Stimulated activated naive CD8-positive, alpha-beta T cell treated with anti-CD3 and anti-CD28 coated beads, Interleukin-15, Interleukin-2, amounts not matched to agents 100 U/mL and 50 U/mL, for 24 hours (primary cell): ENCODE measurements at regions not wholly inside any gene's neighbourhood (a gene's known extent, or its start where the extent isn't known, plus 50 kb on each side); places are given as distances from the start of the nearest gene placed in this dataset.

Source experiments
- ATAC-seq: fragments of 150-1000 bp; cut with Tn5 transposase; one replicate; pipeline ENCODE4 v1.10.0; 2021
- DNase-seq: peaks from one replicate; pipeline ENCODE4 v3.0.0; 2021

DNA sequence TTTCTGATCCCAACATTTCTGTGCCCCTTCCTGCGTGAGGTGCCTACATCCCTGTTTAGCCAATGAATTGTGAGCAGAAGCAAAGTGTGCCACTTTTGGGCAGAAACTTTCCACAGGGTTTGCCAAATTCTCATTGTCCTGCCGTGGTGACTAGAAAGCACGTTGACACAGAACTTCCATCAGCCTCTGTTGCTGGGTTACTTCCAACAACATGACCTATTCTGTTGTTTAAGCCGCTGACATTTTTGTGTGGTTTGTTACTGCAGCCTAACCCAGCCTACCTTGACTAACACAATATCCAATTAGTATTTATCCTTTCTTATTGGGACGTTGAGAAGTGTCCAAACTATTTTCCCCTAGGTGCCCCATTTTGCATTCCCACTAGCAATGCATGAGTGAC lies 136.8 kb downstream of the URB2 start:
- DNase-seq (no peak), ATAC-seq (no peak)

DNA sequence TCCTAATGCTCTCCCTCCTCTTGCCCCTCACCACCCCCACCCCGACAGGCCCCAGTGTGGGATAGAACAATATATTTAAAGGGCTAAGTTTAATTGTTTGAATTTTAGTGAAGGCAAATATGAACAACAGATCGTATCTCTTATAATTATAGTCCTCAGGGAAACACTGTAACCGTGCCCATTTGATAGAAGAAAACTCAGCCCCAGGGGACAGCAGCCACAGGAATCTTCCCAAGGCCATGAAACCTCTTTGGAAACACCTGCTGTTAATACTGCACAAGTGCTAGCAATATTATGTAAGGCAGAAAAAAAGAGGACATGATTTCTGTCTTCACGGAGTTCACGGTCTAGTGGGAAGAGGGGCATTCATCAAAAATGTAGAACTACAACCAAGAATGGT lies 142.2 kb downstream of the URB2 start:
- ATAC-seq: no peak
- DNase-seq: no peak

DNA sequence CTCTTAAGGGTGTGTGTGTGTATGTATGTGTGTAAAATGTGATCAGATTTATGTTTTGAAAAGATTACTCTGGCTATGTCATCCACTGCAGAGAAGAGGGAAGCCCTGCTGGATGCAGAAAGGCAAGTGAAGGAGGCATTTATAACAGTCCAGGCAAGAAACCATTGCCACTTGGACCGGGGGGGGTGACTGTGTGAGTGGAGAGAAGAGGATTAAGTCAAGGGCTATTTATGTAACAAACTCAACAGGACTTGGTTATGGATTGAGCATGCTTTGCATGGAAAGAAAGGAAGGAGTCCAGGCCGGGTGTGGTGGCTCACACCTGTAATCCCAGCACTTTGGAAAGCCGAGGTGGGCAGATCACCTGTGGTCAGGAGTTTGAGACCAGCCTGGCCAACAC lies 143.0 kb downstream of the URB2 start:
- DNase-seq (no peak), ATAC-seq (no peak)

DNA sequence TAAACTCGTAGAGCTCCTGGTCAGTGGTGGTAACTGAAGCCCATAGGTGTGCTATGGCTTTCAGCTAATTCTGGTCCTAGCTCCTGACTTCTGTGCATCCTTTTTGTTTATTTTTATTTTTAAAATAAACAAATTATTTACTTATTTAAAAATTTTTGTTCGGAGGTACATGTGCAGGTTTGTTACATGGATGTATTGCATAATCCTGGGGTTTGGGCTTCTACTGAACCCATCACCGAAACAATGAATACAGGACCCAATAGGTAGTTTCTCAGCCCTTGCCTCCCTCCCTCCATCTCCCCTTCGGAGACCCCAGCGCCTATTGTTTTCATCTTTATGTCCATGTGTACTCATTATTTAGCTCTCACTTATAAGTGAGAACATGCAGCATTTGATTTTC lies 143.8 kb downstream of the URB2 start:
- no peak for ATAC-seq
- DNase-seq: no peak

DNA sequence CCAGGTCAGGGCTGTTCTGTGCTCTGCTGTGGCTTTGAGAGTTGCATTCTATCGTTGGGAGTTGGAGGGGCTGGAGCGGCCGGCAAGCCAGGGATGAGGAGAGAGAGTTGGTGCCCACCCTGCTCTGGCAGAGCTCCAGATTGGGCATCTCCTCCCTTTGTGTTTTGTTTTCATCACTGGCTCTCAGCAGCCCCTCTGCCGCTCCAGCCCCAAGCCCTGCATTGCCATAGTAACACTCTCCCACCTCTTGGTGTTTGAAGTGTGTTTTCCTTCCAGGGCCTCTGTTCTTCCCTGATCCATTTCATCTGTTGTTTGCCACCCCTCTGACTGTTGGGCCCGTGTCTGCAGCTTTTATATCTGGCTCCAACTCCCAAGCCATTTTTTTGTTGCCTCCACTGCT lies 152.7 kb downstream of the URB2 start:
- ATAC-seq: no peak
- no peak for DNase-seq

DNA sequence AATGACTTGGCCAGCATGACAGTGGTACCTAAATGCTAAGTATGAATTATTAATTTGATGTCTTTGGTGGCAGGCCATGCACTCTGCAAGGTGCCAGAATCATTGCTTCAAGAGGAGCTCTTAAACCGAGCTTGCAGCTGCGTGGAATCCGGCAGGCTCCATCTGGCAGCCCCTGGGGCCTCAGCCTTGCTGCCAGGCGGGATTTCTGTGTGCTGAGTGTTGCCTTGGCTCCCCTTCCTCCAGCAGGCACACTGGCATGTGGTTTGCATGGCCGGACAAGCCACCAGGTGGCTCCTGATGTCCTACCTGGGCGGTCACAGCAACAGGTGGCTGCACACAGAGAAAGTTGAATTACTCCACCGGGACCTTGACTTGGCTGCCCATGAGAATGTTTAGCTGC lies 155.4 kb downstream of the URB2 start:
- ATAC-seq (no peak), DNase-seq (no peak)

DNA sequence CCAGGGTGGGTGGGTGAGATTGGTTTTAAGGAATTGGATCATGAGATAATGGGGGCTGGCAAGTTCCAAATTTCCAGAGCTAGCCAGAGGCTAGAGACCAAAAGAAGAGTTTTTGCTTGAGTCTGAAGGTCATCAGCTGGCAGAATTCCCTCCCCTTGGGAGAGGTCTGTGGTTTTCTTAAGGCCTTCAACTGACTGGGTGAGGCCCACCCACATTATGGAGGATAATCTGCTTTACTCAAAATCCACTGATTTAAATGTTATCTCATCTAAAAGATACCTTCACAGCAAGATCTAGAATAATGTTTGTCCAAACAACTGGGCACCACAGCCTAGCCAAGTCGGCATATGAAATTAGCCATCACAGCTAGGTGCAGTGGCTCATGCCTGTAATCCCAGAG lies 156.4 kb downstream of the URB2 start:
- ATAC-seq (no peak), DNase-seq (no peak)

DNA sequence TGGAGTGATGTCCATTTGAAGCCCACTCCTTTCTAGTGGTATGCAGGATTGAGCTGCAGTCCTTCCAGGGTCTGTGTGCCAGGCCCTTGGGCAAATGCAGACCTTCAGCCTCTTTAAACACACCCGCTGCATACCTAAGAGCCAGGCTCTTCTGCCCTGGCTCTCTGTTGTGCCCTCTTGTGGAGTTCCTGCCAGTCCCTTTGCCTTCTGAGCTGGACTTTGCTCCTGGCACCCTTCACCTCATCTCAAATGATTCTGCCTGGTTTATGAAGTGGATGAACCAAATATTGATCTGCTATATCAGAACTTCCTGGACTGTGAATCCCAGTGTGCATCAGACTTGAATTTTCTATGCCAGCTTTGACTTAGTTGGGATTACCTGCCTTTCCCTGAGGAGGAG lies 158.8 kb downstream of the URB2 start:
- DNase-seq: no peak
- no peak for ATAC-seq

DNA sequence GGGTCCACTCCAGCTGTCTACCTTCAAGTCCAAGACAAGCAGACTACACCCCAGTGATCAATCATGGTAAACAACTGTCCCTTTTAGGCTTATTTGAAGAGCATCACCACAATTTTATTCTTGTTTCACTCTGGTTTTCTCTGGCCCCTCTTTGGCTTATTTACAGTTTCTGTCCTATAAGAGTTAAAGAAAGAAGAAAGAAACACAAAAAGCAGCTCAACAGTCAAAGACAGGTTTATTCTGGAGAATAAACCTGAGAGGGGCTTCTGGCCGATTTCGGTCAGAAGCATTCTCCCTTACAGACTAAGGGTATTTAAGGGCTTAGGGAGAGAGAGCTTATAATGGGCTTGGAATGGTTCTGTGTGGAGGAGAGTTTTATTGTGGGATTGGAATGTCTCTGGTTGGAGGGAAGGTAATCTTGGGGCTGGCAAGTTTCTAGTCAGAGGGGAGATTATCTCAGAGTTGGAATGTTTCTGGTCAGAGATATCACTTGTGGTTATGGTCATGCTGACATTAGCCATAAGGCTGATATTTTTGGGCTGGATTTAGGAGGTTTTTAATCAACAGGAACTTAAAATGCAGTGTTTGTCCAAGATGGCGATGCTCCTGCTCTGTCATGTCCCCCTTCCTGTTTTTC lies 161.0 kb downstream of the URB2 start:
- ATAC-seq (no peak), DNase-seq (no peak)

DNA sequence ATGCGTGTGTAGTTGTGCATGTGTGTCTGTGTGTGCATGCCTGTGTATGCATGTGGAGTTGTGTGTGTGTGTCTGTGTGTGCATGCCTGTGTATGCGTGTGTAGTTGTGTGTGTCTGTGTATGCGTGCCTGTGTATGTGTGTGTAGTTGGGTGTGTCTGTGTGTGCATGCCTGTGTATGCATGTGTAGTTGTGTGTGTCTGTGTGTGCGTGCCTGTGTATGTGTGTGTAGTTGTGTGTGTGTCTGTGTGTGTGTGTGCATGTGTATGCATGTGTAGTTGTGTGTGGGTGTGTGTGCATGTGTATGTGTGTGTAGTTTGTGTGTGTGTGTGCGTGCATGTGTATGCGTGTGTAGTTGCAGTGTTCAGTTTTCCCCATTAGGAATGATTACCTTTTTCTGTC lies 162.0 kb downstream of the URB2 start:
- DNase-seq (no peak), ATAC-seq (no peak)

DNA sequence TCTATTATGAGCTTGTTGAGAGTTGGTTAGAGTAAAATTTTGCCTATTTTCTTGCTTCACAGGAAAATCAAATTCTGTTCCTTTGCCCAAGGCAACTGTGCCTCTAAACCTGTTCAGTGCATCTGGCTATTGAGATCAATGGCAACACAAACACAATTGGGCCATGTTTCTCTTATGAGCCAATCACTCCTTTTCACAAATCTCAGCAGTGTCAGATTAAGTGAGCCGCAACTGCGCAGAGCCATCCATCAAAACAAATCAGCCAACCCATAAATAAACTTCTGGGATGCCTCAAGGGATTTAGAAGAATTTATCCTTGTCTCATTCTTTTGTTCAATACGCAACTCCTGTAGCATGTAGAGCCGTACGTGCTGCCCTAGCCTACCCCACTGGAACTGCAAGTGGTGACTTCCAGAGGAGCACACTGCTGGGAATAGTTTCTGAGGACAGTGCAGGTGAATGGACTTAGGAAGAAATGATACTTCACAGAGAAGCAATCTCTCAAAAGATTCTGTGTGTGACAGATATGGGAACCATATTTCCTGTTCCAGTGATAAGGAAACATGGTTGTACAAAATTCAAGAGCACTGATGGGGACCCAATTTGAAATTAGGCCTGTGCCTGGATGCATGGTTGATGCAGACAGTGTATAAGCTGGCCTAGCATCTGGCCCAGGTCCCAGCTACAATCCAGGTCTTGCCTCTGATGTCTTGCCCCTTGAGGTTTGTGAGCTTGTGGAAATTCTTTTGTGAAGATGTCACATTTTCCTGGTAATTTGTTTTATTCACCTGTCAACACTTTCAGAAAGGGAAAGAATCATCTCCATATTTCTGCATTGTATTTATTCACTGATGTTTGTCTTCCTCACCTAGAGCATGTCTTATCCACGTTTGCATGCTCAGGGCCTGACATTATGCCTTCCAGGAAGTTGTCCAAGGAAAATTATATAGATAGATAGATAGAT lies 166.2 kb downstream of the URB2 start:
- ATAC-seq (no peak), DNase-seq (no peak)

DNA sequence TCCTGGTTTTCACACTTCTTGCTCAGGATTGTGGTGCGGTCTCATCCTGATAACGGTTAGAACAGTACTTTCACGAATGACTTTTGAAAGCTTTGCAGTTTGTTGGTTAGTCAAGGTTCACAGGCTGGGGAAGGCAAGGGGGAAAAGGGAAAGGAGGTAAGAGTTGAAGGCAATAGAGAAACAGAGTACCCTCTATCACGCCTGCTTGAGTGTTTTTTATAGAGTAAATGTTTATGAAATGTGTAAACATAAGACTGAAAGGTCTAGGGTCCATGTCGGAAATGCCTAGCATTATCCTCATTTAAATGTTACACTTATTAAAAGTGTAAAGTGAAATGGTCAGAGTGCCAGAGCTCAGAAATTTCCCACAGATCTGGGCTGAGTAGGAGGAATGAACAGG lies 167.4 kb downstream of the URB2 start:
- ATAC-seq (no peak), DNase-seq (no peak)

DNA sequence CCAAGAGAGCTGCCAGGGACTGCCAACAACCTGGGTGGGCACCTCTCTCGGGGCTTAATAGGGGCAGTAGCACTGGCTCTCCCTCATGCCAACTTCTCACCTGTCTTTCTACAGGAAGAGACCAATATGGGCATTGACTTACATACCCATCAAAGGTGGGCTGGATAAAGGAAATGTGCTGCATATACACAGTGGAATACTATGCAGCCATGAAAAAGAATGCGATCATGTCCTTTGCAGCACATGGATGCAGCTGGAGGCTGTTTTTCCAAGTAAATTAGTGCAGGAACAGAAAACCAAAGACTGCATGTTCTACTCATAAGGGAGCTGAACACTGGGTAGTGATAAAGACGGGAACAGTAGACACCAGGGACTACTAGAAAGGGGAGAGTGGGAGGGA lies 172.5 kb downstream of the URB2 start:
- ATAC-seq: no peak
- DNase-seq: no peak

DNA sequence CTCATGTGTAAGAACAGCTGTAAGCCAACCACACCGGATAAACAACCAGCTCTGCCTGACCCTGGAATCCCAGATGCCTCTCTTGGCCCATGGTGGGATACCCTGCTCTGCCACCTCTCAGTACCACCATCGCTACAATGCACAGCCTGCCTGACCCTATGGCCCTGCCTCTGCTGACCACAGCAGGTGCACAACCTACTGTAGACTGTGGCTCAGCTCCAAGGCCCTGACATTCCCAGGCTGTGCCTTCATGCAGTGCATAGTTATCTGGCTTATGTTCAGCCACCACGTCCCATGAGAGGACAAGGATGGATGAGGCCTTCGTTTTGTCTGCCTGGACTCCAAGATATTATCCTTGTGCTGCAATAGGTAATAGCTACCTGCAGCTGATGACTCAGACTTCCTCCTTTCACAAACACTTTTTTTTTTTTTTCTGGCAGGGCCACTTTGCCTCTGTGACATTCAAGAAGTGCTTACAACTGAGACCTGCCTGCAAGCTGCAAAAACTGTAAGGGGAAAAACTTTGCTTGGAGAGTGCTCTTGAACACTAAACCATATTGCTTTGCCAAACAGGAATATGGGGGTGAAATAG lies 177.7 kb downstream of the URB2 start:
- ATAC-seq: no peak
- no peak for DNase-seq

DNA sequence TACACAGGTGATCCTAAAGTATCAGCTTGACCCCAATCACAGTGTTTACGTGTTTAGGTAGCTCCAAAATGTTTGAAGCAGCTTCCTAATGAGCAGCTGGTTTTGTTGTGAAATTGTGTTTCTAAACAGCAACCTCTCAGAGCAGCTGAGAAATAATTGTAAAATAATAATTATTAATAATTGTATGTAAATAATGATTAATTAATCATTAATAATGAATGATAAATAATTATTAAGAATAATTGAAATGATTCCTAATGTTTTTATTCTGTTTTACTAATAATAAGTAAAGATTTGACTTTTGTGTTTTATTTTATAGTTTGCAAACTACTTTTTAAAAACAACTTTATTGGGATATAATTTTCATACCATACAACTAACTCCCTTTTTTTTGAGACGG lies 182.2 kb downstream of the URB2 start:
- ATAC-seq: no peak

DNA sequence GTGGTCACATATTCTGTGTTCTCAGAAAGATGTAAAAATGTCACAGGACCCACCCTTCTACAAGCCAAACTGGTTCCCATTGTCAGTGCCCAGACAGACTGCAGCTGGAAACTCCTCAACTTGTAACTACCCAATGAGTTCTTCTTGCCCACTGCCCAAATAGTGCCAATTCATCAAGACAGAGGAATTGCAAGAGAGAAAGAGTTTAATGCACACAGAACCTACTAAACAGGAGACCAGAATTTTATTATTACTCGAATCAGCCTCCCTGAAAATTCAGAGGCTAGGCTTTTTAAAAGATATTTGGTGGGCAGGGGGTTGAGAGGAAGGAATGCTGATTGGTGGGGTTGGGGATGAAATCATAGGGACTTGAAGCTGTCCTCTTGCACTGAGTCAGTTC lies 184.1 kb downstream of the URB2 start:
- DNase-seq (no peak), ATAC-seq (no peak)

More for the DNA sequence above, 182.2 kb downstream of the URB2 start:
- DNase-seq: no peak

DNA sequence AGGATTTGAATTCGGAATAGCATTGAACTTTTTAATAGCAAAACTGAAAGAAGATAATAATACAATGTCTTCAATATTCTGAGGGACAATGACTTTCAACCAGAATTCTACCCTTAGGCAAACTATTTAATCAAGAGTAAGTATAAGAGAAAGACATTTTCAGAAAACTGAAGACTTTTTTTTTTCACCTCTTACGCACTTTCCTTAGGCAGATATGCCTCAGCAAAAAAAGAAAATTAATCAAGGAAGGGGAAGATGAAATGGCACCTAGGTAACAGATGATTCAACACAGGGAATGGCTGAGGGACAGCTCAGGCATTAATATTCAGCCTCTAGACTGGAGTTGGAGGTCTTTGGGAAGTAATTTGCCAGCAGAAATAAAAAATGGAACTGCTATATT lies 184.9 kb downstream of the URB2 start:
- ATAC-seq (no peak), DNase-seq (no peak)

DNA sequence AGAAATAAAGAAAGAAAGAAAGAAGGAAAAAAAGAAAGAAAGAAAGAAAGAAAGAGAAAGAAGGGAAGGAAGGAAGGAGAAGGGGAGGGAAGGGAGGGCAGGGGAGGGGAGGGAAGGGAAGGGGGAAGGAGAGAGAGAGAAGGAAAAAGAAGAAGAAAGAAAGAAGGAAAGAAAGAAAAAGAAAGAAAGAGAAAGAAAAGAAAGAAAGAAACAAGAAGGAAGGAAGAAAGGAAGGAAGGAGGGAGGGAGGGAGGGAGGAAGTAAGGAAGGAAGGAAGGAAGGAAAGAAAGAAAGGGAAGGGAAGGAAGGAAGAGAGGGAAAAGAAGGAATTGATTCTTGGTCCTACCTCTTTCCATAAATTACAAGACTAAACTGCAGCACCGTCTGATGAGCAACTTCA lies 186.1 kb downstream of the URB2 start:
- DNase-seq (no peak), ATAC-seq (no peak)

DNA sequence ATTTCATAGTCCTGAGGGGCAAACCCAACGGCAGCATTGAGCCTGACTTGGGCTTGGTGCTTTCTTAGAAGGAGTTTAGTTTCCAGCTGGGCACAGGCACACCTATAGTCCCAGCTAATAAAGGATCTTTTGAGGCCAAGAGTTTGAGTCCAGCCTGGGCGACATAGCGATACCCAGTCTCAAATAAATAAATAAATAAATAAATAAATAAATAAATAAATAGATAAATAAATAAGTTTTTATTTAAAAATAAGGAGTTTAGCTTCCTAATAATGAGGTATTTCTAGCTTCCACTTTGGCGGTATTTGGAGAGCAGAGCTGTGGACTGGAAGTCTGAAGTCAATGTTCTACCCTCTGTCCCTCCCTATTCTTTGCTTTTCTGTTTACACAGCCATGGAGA lies 186.6 kb downstream of the URB2 start:
- ATAC-seq: no peak
- DNase-seq: no peak

DNA sequence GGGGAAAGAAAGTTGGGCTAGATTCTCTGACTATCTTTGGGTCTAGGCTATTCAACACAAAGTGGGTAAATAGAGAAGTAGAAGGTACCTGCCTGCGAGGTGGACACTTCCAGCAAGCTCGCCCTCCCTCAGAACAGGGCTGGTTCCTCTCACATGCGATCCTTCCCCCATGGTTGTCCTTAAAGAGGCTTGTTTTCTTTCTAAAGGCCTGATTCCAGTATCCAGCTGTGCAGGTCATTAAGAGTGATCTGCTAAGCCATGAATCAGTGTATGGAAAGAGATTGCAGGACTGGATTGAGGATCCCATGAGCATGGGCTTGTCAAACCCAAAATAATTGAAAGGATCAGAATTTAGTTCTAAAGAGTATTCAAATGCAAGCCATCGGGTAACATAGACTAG lies 189.0 kb downstream of the URB2 start:
- ATAC-seq: no peak

DNA sequence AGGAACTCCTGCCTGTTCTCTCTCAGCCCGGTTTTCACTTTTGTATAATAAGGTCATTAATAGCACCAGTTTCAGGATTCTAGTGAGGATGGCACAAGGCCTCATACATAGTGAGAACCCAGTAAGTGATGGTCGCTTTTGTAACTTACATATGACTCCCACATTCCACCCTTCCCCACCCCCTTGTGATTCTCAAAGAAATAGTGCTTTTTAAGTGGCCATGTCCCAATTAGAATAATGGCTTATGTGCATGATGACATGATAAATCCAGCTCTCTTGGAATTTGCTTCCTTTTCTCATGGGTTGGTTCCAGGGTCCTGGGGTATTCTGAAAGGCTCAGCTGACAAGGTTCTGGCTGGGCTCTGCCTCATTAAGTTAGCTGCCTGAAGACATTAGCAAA lies 189.9 kb downstream of the URB2 start:
- no peak for ATAC-seq

More for the DNA sequence above, 189.0 kb downstream of the URB2 start:
- no peak for DNase-seq

DNA sequence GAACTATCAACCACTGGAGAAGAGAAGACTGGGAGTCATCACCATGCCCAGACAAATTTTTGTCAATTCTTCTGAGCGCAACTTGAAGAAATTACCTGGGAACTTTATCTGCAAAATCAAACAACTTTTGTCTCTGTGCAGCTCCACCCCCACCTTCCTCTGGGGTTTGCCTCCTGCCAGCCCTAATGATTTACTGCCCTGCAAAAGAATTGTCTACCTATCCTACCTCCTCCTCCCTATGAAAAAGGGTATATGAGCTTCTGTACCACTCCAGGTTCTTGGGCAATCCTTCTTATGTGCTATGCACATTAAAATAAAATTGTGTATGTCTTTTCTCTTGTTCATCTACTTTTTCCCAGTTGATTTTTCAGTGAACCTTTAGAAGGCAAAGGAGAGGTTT lies 191.9 kb downstream of the URB2 start:
- ATAC-seq (no peak), DNase-seq (no peak)

More for the DNA sequence above, 189.9 kb downstream of the URB2 start:
- DNase-seq: no peak

DNA sequence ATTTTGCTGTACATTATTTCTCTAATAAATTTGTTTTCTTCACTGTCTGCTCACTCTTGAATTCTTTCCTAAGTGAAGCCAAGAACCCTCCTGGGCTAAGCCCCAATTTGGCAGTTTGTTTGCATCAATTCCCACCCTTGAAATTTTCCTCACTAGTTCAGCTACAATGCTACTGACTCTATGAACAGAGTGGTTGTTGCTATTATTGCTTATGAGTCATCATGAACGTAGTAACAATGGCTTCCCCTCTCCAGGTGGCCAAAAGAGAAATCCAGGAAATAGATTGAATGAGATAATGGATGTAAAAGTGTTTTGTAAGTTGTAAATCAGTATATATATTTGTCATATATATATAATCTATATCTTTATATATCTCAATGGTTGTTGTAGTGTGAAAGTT lies 193.0 kb downstream of the URB2 start:
- DNase-seq: no peak
- ATAC-seq: no peak
